HEK293 (cell line): ENCODE measurements at regions not wholly inside any gene's neighbourhood (a gene's known extent, or its start where the extent isn't known, plus 50 kb on each side); places are given as distances from the start of the nearest gene placed in this dataset.

Experiments
- GFI1B ChIP-seq: fragments of 450-650 bp; formaldehyde crosslinking; IDR thresholded peaks from 2 replicates; pipeline ENCODE4 v1.5.1; 2016; ENCODE audit warnings: missing biosample characterization, missing genetic modification characterization
- GLI2 ChIP-seq: fragments of 450-650 bp; formaldehyde crosslinking; IDR thresholded peaks from 2 replicates; pipeline ENCODE4; 2017; ENCODE audit warnings: missing biosample characterization, missing genetic modification characterization, low read depth, borderline replicate concordance
- GLIS2 ChIP-seq: fragments of 450-650 bp; formaldehyde crosslinking; IDR thresholded peaks from 2 replicates; pipeline ENCODE4 v1.5.1; 2016; ENCODE audit warnings: missing biosample characterization, missing genetic modification characterization
- KLF10 ChIP-seq: fragments of 450-650 bp; IDR thresholded peaks from 2 replicates; pipeline ENCODE4 v1.5.1; 2018; ENCODE audit warnings: missing biosample characterization, mild to moderate bottlenecking, missing genetic modification characterization
- KLF8 ChIP-seq: fragments of 450-650 bp; formaldehyde crosslinking; IDR thresholded peaks from 2 replicates; pipeline ENCODE4 v1.5.1; 2016; ENCODE audit warnings: missing biosample characterization, missing genetic modification characterization
- PRDM6 ChIP-seq: fragments of 450-650 bp; formaldehyde crosslinking; IDR thresholded peaks from 2 replicates; pipeline ENCODE4 v1.5.1; 2017; ENCODE audit warnings: missing biosample characterization, missing genetic modification characterization
- WT1 ChIP-seq: fragments of 450-650 bp; formaldehyde crosslinking; IDR thresholded peaks from 2 replicates; pipeline ENCODE4 v1.5.1; 2016; ENCODE audit warnings: missing biosample characterization, missing genetic modification characterization
- ZBTB17 ChIP-seq: fragments of 450-650 bp; formaldehyde crosslinking; IDR thresholded peaks from 2 replicates; pipeline ENCODE4 v1.5.1; 2016; ENCODE audit warnings: missing biosample characterization, missing genetic modification characterization
- ZNF140 ChIP-seq: fragments of 450-650 bp; formaldehyde crosslinking; IDR thresholded peaks from 2 replicates; pipeline ENCODE4 v1.5.1; 2016; ENCODE audit warnings: missing biosample characterization, missing genetic modification characterization
- ZNF221 ChIP-seq: fragments of 450-650 bp; formaldehyde crosslinking; IDR thresholded peaks from 2 replicates; pipeline ENCODE4 v1.5.1; 2017; ENCODE audit warnings: missing biosample characterization, missing genetic modification characterization, borderline replicate concordance
- ZNF266 ChIP-seq: fragments of 450-650 bp; formaldehyde crosslinking; IDR thresholded peaks from 2 replicates; pipeline ENCODE4 v1.5.1; 2016; ENCODE audit warnings: missing biosample characterization, missing genetic modification characterization, low read depth
- ZNF362 ChIP-seq: fragments of 450-650 bp; formaldehyde crosslinking; IDR thresholded peaks from 2 replicates; pipeline ENCODE4 v1.5.1; 2016; ENCODE audit warnings: missing biosample characterization, missing genetic modification characterization
- ZNF423 ChIP-seq: fragments of 450-650 bp; formaldehyde crosslinking; IDR thresholded peaks from 2 replicates; pipeline ENCODE4 v1.5.1; 2016; ENCODE audit warnings: missing biosample characterization, missing genetic modification characterization
- ZNF510 ChIP-seq: fragments of 450-650 bp; formaldehyde crosslinking; IDR thresholded peaks from 2 replicates; pipeline ENCODE4 v1.5.1; 2018; ENCODE audit warnings: mild to moderate bottlenecking, missing genetic modification characterization, missing biosample characterization; ENCODE audit not compliant: insufficient replicate concordance
- ZNF529 ChIP-seq: fragments of 450-650 bp; formaldehyde crosslinking; IDR thresholded peaks from 2 replicates; pipeline ENCODE4 v1.5.1; 2017; ENCODE audit warnings: missing genetic modification characterization, missing biosample characterization; ENCODE audit not compliant: insufficient replicate concordance
- ZNF549 ChIP-seq: fragments of 450-650 bp; IDR thresholded peaks from 2 replicates; pipeline ENCODE4 v1.5.1; 2018; ENCODE audit warnings: missing biosample characterization, missing genetic modification characterization, mild to moderate bottlenecking, inconsistent platforms, moderate library complexity
- ZNF654 ChIP-seq: fragments of 450-650 bp; formaldehyde crosslinking; IDR thresholded peaks from 2 replicates; pipeline ENCODE4 v1.5.1; 2016; ENCODE audit warnings: low read depth, missing biosample characterization, missing genetic modification characterization
- ZNF692 ChIP-seq: fragments of 450-650 bp; formaldehyde crosslinking; IDR thresholded peaks from 2 replicates; pipeline ENCODE4 v1.5.1; 2016; ENCODE audit warnings: missing biosample characterization, missing genetic modification characterization
- ZNF76 ChIP-seq: fragments of 450-650 bp; formaldehyde crosslinking; IDR thresholded peaks from 2 replicates; pipeline ENCODE4; 2016; ENCODE audit warnings: low read depth, missing biosample characterization, missing genetic modification characterization, borderline replicate concordance
- ZNF843 ChIP-seq: fragments of 450-650 bp; formaldehyde crosslinking; IDR thresholded peaks from 2 replicates; pipeline ENCODE4 v1.5.1; 2016; ENCODE audit warnings: missing biosample characterization, missing genetic modification characterization
- ZSCAN16 ChIP-seq: fragments of 450-650 bp; formaldehyde crosslinking; IDR thresholded peaks from 2 replicates; pipeline ENCODE4 v1.5.1; 2016; ENCODE audit warnings: missing biosample characterization, missing genetic modification characterization
- ZSCAN23 ChIP-seq: fragments of 450-650 bp; formaldehyde crosslinking; IDR thresholded peaks from 2 replicates; pipeline ENCODE4 v1.5.1; 2016; ENCODE audit warnings: missing biosample characterization, missing genetic modification characterization
- ZSCAN4 ChIP-seq: fragments of 450-650 bp; formaldehyde crosslinking; IDR thresholded peaks from 2 replicates; pipeline ENCODE4 v1.5.1; 2017; ENCODE audit warnings: missing biosample characterization, missing genetic modification characterization
- ZXDB ChIP-seq: fragments of 450-650 bp; formaldehyde crosslinking; IDR thresholded peaks from 2 replicates; pipeline ENCODE4 v1.5.1; 2016; ENCODE audit warnings: missing biosample characterization, missing genetic modification characterization
- TF ChIP-seq, protein P1 (sequence below): fragments of 450-650 bp; formaldehyde crosslinking; IDR thresholded peaks from 2 replicates; pipeline ENCODE4 v1.5.1; 2016; ENCODE audit warnings: missing biosample characterization, missing genetic modification characterization
- TF ChIP-seq, protein P2 (sequence below): fragments of 450-650 bp; formaldehyde crosslinking; IDR thresholded peaks from 2 replicates; pipeline ENCODE4 v1.5.1; 2016; ENCODE audit warnings: missing biosample characterization, missing genetic modification characterization, low read depth
- TF ChIP-seq, protein P3 (sequence below): fragments of 450-650 bp; formaldehyde crosslinking; IDR thresholded peaks from 2 replicates; pipeline ENCODE4 v1.5.0; 2017; ENCODE audit warnings: missing biosample characterization, missing genetic modification characterization, borderline replicate concordance

GRCh38 chr1:221394011-221394544, 347.8 kb downstream of the DUSP10 start (continued):
- peak; percentile 98 for TF ChIP-seq PRDM6
- TF ChIP-seq GFI1B (tag by site-specific recombination), result peak; percentile 78
- peak; percentile 34; the same call in 1 of the 2 replicates for TF ChIP-seq GLIS2 (tag by site-specific recombination)
- peak; percentile 93 for TF ChIP-seq ZNF843
- no peak for TF ChIP-seq ZNF423 (tag by site-specific recombination)
- TF ChIP-seq ZSCAN4 (tag by site-specific recombination), result peak; percentile 46; the same call in 1 of the 2 replicates
- no peak for TF ChIP-seq ZNF549 (tag by site-specific recombination)
- 0 out of 2 replicates have a peak, but pooled peaks have one; percentile 4 for TF ChIP-seq ZNF654 (tag by site-specific recombination)
- peak; percentile 89 for TF ChIP-seq KLF10 (tag by site-specific recombination)
- TF ChIP-seq ZNF692 (tag by site-specific recombination), result peak; percentile 37; the same call in 1 of the 2 replicates
- 0 out of 2 replicates have a peak, but pooled peaks have one; percentile 19 for TF ChIP-seq ZSCAN23 (tag by site-specific recombination)
- TF ChIP-seq ZXDB, result peak; percentile 46; the same call in 1 of the 2 replicates
- peak; percentile 92 for TF ChIP-seq GLI2 (tag by site-specific recombination)
- peak; percentile 94 for TF ChIP-seq ZNF362 (tag by site-specific recombination)
- no peak for TF ChIP-seq ZNF221
- no peak for TF ChIP-seq ZNF140
- no peak for TF ChIP-seq ZNF266
- TF ChIP-seq ZNF510 (tag by site-specific recombination), result peak; percentile 78
- TF ChIP-seq, protein P1, sequence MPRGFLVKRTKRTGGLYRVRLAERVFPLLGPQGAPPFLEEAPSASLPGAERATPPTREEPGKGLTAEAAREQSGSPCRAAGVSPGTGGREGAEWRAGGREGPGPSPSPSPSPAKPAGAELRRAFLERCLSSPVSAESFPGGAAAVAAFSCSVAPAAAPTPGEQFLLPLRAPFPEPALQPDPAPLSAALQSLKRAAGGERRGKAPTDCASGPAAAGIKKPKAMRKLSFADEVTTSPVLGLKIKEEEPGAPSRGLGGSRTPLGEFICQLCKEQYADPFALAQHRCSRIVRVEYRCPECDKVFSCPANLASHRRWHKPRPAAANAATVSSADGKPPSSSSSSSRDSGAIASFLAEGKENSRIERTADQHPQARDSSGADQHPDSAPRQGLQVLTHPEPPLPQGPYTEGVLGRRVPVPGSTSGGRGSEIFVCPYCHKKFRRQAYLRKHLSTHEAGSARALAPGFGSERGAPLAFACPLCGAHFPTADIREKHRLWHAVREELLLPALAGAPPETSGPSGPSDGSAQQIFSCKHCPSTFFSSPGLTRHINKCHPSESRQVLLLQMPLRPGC (tag by site-specific recombination), result peak; percentile 95
- TF ChIP-seq KLF8 (tag by site-specific recombination), result peak; percentile 86
- TF ChIP-seq, protein P2, sequence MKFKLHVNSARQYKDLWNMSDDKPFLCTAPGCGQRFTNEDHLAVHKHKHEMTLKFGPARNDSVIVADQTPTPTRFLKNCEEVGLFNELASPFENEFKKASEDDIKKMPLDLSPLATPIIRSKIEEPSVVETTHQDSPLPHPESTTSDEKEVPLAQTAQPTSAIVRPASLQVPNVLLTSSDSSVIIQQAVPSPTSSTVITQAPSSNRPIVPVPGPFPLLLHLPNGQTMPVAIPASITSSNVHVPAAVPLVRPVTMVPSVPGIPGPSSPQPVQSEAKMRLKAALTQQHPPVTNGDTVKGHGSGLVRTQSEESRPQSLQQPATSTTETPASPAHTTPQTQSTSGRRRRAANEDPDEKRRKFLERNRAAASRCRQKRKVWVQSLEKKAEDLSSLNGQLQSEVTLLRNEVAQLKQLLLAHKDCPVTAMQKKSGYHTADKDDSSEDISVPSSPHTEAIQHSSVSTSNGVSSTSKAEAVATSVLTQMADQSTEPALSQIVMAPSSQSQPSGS (tag by site-specific recombination), result peak; percentile 60
- peak; percentile 89 for TF ChIP-seq ZSCAN16 (tag by site-specific recombination)
- peak; percentile 100 for TF ChIP-seq WT1 (tag by site-specific recombination)
- TF ChIP-seq ZBTB17, result peak; percentile 76
- TF ChIP-seq, protein P3, sequence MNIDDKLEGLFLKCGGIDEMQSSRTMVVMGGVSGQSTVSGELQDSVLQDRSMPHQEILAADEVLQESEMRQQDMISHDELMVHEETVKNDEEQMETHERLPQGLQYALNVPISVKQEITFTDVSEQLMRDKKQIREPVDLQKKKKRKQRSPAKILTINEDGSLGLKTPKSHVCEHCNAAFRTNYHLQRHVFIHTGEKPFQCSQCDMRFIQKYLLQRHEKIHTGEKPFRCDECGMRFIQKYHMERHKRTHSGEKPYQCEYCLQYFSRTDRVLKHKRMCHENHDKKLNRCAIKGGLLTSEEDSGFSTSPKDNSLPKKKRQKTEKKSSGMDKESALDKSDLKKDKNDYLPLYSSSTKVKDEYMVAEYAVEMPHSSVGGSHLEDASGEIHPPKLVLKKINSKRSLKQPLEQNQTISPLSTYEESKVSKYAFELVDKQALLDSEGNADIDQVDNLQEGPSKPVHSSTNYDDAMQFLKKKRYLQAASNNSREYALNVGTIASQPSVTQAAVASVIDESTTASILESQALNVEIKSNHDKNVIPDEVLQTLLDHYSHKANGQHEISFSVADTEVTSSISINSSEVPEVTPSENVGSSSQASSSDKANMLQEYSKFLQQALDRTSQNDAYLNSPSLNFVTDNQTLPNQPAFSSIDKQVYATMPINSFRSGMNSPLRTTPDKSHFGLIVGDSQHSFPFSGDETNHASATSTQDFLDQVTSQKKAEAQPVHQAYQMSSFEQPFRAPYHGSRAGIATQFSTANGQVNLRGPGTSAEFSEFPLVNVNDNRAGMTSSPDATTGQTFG (tag by site-specific recombination), result no peak
- TF ChIP-seq ZNF529 (tag by site-specific recombination), result peak; percentile 40
- peak; percentile 61; the same call in 1 of the 2 replicates for TF ChIP-seq ZNF76
